ENCODE measurements at regions not wholly inside any gene's neighbourhood (a gene's known extent, or its start where the extent isn't known, plus 50 kb on each side); places are given as distances from the start of the nearest gene placed in this dataset.

DNA sequence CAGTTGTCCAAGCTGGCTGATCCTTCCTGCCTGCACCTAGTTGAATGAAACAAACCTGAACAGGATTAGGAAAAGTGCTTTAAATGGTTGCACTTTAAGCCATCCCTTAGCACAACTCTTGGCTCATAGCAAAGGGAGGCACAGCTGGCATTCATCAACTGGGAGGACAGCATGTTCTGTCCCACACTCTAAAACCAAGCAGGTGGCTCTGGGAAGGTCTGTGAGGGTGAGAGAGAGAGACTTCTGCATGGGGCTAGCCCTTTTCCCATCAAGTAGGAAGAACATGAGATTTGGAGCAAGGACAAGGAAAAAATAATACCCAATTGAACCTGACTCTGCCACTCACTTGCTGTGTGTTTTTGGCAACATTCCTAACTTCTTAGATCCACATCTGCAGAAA, 140.9 kb upstream of the CCL2 start:
- Histone ChIP-seq H3K4me1 (no peaks in the 10 kb centered on the region), H3K4me3 (no peak overlapping the region), H3K27me3 (peaks cover 20% of the 10 kb centered on the region), H3K36me3 (no peaks in the 10 kb centered on the region), H3K9me3 (no peaks in the 10 kb centered on the region), H3K27ac (no peak overlapping the region)
- intact Hi-C loops (cut with DNase I): no loop called here
- ATAC-seq (no peak), DNase-seq (no peak)
- TF ChIP-seq, protein P1, sequence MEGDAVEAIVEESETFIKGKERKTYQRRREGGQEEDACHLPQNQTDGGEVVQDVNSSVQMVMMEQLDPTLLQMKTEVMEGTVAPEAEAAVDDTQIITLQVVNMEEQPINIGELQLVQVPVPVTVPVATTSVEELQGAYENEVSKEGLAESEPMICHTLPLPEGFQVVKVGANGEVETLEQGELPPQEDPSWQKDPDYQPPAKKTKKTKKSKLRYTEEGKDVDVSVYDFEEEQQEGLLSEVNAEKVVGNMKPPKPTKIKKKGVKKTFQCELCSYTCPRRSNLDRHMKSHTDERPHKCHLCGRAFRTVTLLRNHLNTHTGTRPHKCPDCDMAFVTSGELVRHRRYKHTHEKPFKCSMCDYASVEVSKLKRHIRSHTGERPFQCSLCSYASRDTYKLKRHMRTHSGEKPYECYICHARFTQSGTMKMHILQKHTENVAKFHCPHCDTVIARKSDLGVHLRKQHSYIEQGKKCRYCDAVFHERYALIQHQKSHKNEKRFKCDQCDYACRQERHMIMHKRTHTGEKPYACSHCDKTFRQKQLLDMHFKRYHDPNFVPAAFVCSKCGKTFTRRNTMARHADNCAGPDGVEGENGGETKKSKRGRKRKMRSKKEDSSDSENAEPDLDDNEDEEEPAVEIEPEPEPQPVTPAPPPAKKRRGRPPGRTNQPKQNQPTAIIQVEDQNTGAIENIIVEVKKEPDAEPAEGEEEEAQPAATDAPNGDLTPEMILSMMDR (IDR thresholded peaks at IDR 0.05): no peak

DNA sequence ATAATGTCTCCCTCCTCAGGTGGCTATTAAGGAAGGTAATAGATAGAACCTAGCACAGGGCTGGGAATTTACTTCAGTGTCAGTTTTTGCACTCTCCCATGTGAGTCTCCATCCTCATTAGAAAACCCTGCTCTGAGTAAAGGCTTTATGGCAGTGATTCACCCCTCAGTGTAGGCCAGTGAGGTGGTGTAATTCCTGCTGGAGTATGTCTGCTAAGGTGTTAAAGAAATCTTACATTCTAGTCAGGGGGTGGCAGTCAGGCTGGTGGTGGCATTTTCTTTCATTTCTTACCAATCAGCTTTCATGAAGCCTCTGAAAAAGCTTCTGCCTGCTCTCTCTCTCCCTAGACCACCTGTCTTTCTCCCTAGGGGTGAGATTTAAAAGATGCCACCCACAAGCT, 138.8 kb upstream of the CCL2 start:
- no peak for ATAC-seq
- H3K27me3 ChIP-seq: peaks cover 16% of the 10 kb centered on the region
- DNase-seq: no peak
- H3K27ac ChIP-seq: no peak overlapping the region
- no peaks in the 10 kb centered on the region for H3K9me3 ChIP-seq
- H3K36me3 ChIP-seq: no peaks in the 10 kb centered on the region
- no peaks in the 10 kb centered on the region for H3K4me1 ChIP-seq
- TF ChIP-seq, protein P1 (IDR thresholded peaks at IDR 0.05): no peak
- H3K4me3 ChIP-seq: no peak overlapping the region
- intact Hi-C loops (cut with DNase I): no loop called here

DNA sequence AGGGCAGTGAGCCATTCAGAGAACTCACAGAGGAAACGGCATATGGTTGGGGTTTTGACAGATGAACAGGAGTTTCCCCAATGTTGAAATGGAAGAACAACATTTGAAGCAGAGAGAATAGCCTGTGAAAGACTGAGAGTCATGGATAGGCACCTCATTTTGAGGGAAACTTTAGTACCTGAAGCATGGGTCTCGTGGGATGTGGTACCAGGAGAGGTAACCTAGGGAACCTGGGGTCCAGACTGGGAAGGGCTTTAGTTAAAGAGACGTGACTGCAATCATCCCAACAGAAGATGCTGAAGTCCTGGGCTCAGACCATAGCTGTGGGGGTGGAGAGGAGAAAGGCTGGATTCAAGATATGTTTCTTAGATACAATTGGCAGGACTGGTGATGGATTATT, 137.8 kb upstream of the CCL2 start:
- DNase-seq (no peak), ATAC-seq (no peak)
- H3K4me1 ChIP-seq: no peaks in the 10 kb centered on the region
- intact Hi-C loops (cut with DNase I): no loop called here
- H3K27ac ChIP-seq: no peak overlapping the region
- H3K9me3 ChIP-seq: no peaks in the 10 kb centered on the region
- TF ChIP-seq, protein P1 (IDR thresholded peaks at IDR 0.05): no peak
- no peaks in the 10 kb centered on the region for H3K36me3 ChIP-seq
- no peak overlapping the region for H3K4me3 ChIP-seq
- peaks cover 15% of the 10 kb centered on the region for H3K27me3 ChIP-seq

DNA sequence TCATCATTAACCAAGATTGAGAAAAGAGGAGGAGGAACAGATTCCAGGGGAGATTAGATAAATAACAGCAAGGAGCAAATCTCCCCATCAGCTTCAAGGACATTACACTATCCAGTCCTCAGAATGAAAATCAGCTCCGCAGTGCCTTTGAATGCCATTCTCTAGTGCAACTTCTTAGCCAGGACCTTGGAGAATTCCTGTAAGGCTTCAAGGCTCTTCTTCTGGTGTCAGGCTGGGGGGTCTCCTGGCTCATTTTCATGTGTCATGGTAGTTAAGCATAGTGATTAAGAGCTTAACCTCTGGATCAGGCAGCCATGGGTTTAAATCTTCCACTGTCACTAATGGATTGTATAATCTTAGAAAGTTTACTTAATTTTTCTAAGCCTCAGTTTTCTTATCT, 137.3 kb upstream of the CCL2 start:
- intact Hi-C loops (cut with DNase I): no loop called here
- no peak overlapping the region for H3K4me3 ChIP-seq
- H3K36me3 ChIP-seq: no peaks in the 10 kb centered on the region
- TF ChIP-seq, protein P1 (IDR thresholded peaks at IDR 0.05): no peak
- H3K27me3 ChIP-seq: peaks cover 10% of the 10 kb centered on the region
- DNase-seq (no peak), ATAC-seq (no peak)
- H3K9me3 ChIP-seq: no peaks in the 10 kb centered on the region
- no peaks in the 10 kb centered on the region for H3K4me1 ChIP-seq
- H3K27ac ChIP-seq: no peak overlapping the region

DNA sequence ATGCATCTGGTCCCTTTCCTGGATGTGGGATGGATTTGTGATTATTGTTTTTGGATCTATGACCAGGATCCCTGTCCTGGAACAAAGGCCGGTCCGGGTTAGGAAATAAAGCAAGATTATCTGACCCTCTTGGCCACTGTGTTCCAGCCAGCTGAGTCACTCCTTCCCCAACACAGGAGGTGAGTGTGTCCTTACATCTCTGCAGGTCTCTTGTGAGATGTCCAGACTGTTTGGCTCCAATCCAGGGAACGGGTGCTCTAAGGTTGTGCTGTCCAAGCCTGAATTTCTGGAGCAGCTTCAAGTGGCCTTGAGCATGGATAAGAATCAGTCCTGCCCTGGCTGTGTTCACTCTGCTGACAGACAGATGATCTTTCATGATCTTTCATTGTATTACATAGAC, 136.5 kb upstream of the CCL2 start:
- ATAC-seq (no peak), DNase-seq (no peak)
- intact Hi-C loops (cut with DNase I): no loop called here
- H3K36me3 ChIP-seq: no peaks in the 10 kb centered on the region
- H3K4me3 ChIP-seq: no peak overlapping the region
- no peaks in the 10 kb centered on the region for H3K9me3 ChIP-seq
- no peak overlapping the region for H3K27ac ChIP-seq
- H3K27me3 ChIP-seq: peaks cover 6% of the 10 kb centered on the region
- TF ChIP-seq, protein P1 (IDR thresholded peaks at IDR 0.05): no peak
- no peaks in the 10 kb centered on the region for H3K4me1 ChIP-seq

DNA sequence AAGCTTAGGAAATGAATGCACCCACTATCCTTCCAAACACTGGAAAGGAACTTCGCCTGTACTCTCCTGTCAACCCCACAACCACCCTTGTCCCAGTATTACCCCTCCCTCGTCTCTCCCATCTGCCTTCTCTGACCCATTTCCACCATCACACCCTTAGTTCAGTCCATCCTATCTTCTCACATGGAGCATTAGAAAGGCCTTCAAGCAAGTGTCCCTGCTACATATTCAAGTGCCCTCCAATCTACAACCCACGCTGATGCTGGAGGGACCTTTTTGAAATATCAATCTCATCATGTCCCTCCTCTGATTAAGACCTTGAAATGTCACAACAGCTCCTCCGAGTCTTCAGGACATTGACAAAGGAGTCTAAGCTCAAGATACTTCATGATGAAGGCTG, 133.8 kb upstream of the CCL2 start:
- Histone ChIP-seq H3K27me3 (peaks cover 11% of the 10 kb centered on the region), H3K27ac (no peak overlapping the region), H3K9me3 (no peaks in the 10 kb centered on the region), H3K4me3 (no peak overlapping the region), H3K4me1 (no peaks in the 10 kb centered on the region), H3K36me3 (no peaks in the 10 kb centered on the region)
- intact Hi-C loops (cut with DNase I): no loop called here
- DNase-seq (no peak), ATAC-seq (no peak)
- TF ChIP-seq, protein P1 (IDR thresholded peaks at IDR 0.05): no peak

Data from upper lobe of right lung (tissue), 1 donor.